IgD-negative memory B cell (primary cell): ENCODE measurements at regions not wholly inside any gene's neighbourhood (a gene's known extent, or its start where the extent isn't known, plus 50 kb on each side); places are given as distances from the start of the nearest gene placed in this dataset.

ENCODE experiments used
- H3K27ac Mint-ChIP-seq, 3 donors: one replicate each; pipeline ENCODE4 v1.8.0; 2020 to 2022; ENCODE audit warnings: mild to moderate bottlenecking in 3 of 3, mixed read lengths in 3 of 3, moderate library complexity in 1 of 3
- H3K27me3 Mint-ChIP-seq: one replicate; pipeline ENCODE4 v1.8.0; 2021; ENCODE audit warnings: mixed read lengths
- H3K36me3 Mint-ChIP-seq: one replicate; pipeline ENCODE4 v1.8.0; 2020; ENCODE audit warnings: mild to moderate bottlenecking, mixed read lengths
- H3K4me1 Mint-ChIP-seq, 3 donors: one replicate each; pipeline ENCODE4 v1.8.0; 2020 to 2022; ENCODE audit warnings: mixed read lengths in 3 of 3, mild to moderate bottlenecking in 1 of 3
- H3K4me3 Mint-ChIP-seq, 4 donors: one replicate each; pipeline ENCODE4 v1.8.0; 2020 to 2022; ENCODE audit warnings: mild to moderate bottlenecking in 4 of 4, mixed read lengths in 4 of 4, moderate library complexity in 3 of 4
- H3K9me3 Mint-ChIP-seq, 3 donors: one replicate each; pipeline ENCODE4 v1.8.0; 2020 to 2021; ENCODE audit warnings: mixed read lengths in 3 of 3, mild to moderate bottlenecking in 1 of 3

DNA sequence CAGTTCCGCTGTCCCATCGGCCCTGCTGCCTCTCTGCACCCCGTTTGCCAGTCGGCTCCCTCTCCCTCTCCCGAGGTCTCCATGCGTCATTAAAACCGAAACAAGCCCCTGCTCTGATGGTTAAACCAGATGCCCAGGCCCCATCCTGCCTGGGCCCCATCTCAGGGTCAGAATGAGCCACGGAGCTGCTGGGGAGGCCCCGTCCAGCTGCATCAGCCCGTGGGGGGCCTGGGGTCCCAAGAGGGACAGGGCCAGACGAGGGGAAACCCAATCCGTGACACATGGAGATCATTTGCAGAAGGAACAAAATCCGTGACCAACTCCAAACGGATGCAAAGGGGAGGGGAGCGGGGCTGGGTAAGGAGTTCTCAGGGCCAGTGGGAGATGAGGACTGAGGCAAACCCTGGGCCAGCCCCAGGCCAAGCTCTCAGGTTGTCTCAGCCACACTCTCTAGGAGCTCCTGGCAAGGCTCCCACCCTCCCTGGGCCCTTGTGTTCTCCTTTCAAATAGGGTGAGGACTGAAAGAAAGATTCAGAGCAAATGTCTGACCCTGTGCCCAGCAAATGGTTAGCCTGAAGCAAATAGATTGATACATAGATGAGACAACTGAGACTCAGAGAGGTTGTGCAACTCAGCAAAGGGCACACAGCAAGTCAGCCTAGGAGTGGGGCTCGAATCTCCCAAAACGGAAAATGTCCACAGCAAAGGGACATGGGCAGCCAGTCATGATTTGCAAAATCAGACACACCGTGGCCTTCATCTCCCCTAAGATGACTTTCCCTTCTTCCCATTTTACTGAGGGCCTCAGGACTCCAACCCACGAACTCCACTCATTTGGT lies 162.1 kb downstream of the MN1 start:
- Mint-ChIP-seq H3K36me3 (no peaks in the 10 kb centered on the region), H3K27me3 (peaks cover 8% of the 10 kb centered on the region), H3K4me1 (peaks cover 0 to 2% (median 0%) of the 10 kb centered on the region in 3 donors), H3K27ac (no peak overlapping the region), H3K4me3 (no peak overlapping the region), H3K9me3 (no peaks in the 10 kb centered on the region)

DNA sequence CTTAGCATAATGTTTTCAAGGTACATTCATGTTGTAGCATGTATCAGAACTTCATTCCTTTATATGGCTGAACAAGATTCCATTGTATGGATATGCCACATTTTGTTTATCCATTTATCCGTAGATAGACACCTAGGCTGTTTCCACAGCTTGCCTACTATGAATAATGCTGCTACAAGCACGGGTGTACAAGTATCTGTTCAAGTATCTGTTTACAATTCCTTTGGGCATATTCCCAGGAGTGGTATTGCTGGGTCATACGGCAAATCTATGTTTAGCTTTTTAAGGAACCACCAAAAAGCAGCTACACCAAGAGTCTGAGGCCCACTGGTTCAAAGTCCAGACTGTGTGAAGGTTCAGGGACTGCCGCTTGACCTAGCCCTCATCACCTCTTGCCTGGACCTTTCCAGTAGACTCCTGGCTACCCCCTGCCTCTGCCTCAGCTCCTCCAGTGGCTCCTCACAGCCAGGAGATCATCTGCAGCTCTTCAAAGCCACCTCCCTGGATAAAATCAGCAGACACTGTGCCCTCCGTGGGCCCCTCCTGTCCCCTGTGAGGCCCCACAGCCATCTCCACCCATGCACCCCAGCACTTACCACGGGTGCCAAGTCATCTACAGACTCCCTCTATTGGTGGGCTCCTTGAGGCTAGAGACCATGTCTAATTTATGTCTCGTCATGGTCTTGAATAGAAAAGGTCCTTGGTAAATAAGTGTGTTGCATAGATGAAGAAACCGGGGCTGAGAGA lies 160.3 kb downstream of the MN1 start:
- no peaks in the 10 kb centered on the region for H3K9me3 Mint-ChIP-seq
- H3K27ac Mint-ChIP-seq, result no peak overlapping the region

GRCh38 chr22:27642104-27642800 lies 159.3 kb downstream of the MN1 start:
- Mint-ChIP-seq H3K27ac (no peak overlapping the region), H3K36me3 (no peaks in the 10 kb centered on the region), H3K9me3 (no peaks in the 10 kb centered on the region), H3K4me1 (peaks cover 0 to 2% (median 0%) of the 10 kb centered on the region in 3 donors), H3K27me3 (peaks cover 6% of the 10 kb centered on the region), H3K4me3 (no peak overlapping the region)

More for the DNA sequence above, 160.3 kb downstream of the MN1 start:
- peaks cover 0 to 2% (median 0%) of the 10 kb centered on the region in 3 donors for H3K4me1 Mint-ChIP-seq
- no peak overlapping the region for H3K4me3 Mint-ChIP-seq
- H3K27me3 Mint-ChIP-seq, result peaks cover 7% of the 10 kb centered on the region
- H3K36me3 Mint-ChIP-seq, result no peaks in the 10 kb centered on the region

DNA sequence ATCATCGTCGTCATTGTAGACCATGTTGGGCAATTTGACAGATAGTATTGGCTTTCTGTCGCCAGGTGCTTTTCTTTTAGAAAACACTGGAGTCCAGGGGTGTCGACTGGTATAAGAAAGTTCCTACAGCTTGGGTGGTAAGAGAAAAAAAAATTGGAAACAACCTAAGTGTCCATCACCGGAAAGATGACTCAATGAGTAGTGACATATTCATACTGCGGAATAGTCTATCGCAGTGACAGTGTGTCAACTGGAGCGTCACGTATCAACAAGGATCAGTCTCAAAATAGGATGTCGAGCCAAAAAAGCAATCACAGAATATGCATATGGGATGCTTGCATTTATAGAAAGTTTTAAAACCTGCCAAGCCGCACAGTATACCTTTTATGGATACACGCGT lies 157.6 kb downstream of the MN1 start:
- Mint-ChIP-seq H3K4me3 (no peak overlapping the region), H3K27me3 (peaks cover 4% of the 10 kb centered on the region), H3K4me1 (peaks cover 0 to 2% (median 0%) of the 10 kb centered on the region in 3 donors), H3K36me3 (no peaks in the 10 kb centered on the region), H3K27ac (no peak overlapping the region), H3K9me3 (no peaks in the 10 kb centered on the region)

GRCh38 chr22:27644566-27644965 lies 157.0 kb downstream of the MN1 start:
- Mint-ChIP-seq H3K4me3 (no peak overlapping the region), H3K27me3 (peaks cover 4% of the 10 kb centered on the region)

GRCh38 chr22:27647540-27647939 lies 154.0 kb downstream of the MN1 start:
- peaks cover 2% of the 10 kb centered on the region for H3K27me3 Mint-ChIP-seq
- H3K27ac Mint-ChIP-seq, result no peak overlapping the region
- no peaks in the 10 kb centered on the region for H3K4me1 Mint-ChIP-seq
- no peak overlapping the region for H3K4me3 Mint-ChIP-seq
- no peaks in the 10 kb centered on the region for H3K9me3 Mint-ChIP-seq
- H3K36me3 Mint-ChIP-seq, result no peaks in the 10 kb centered on the region

More at GRCh38 chr22:27644566-27644965, 157.0 kb downstream of the MN1 start:
- no peaks in the 10 kb centered on the region for H3K9me3 Mint-ChIP-seq
- no peak overlapping the region for H3K27ac Mint-ChIP-seq
- no peaks in the 10 kb centered on the region for H3K36me3 Mint-ChIP-seq
- peaks cover 0 to 2% (median 0%) of the 10 kb centered on the region in 3 donors for H3K4me1 Mint-ChIP-seq

GRCh38 chr22:27648074-27648473 lies 153.5 kb downstream of the MN1 start:
- peaks cover 0 to under 1% (median 0%) of the 10 kb centered on the region in 3 donors for H3K9me3 Mint-ChIP-seq
- H3K4me3 Mint-ChIP-seq, result no peak overlapping the region
- H3K27ac Mint-ChIP-seq, result no peak overlapping the region
- no peaks in the 10 kb centered on the region for H3K4me1 Mint-ChIP-seq
- no peaks in the 10 kb centered on the region for H3K36me3 Mint-ChIP-seq
- H3K27me3 Mint-ChIP-seq, result peaks cover 2% of the 10 kb centered on the region

DNA sequence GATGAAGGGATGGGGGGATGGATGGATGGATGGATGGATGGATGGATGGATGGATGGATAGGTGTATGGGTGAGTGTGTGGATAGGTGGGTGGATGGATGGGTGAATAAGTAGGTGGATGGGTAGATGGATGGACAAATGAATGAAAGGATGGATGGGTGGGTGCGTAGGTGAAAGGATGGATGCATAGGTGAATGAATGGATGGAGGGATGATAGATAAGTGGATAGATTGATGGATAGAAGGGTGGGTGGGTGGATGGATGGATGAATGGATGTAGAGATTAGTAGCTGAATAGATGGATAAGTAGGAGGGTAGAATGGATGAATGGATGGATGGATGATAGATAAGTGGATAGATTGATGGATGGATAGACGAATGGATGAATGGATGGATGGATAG lies 152.7 kb downstream of the MN1 start:
- Mint-ChIP-seq H3K27ac (no peak overlapping the region), H3K27me3 (no peaks in the 10 kb centered on the region), H3K36me3 (no peaks in the 10 kb centered on the region), H3K4me3 (no peak overlapping the region), H3K9me3 (peaks cover 0 to 3% (median 0%) of the 10 kb centered on the region in 3 donors), H3K4me1 (no peaks in the 10 kb centered on the region)

GRCh38 chr22:27650572-27650971 lies 151.0 kb downstream of the MN1 start:
- no peak overlapping the region for H3K4me3 Mint-ChIP-seq
- peaks cover 0 to 3% (median 0%) of the 10 kb centered on the region in 3 donors for H3K9me3 Mint-ChIP-seq
- H3K36me3 Mint-ChIP-seq, result no peaks in the 10 kb centered on the region
- no peaks in the 10 kb centered on the region for H3K27me3 Mint-ChIP-seq
- H3K4me1 Mint-ChIP-seq, result no peaks in the 10 kb centered on the region
- no peak overlapping the region for H3K27ac Mint-ChIP-seq

GRCh38 chr22:27650985-27651384 lies 150.6 kb downstream of the MN1 start:
- H3K36me3 Mint-ChIP-seq, result no peaks in the 10 kb centered on the region
- no peaks in the 10 kb centered on the region for H3K4me1 Mint-ChIP-seq
- no peak overlapping the region for H3K4me3 Mint-ChIP-seq
- H3K27me3 Mint-ChIP-seq, result no peaks in the 10 kb centered on the region
- peaks cover 0 to 4% (median 0%) of the 10 kb centered on the region in 3 donors for H3K9me3 Mint-ChIP-seq
- no peak overlapping the region for H3K27ac Mint-ChIP-seq

GRCh38 chr22:27651486-27651885 lies 150.1 kb downstream of the MN1 start:
- Mint-ChIP-seq H3K9me3 (peaks cover 2 to 9% (median 4%) of the 10 kb centered on the region in 3 donors), H3K27me3 (no peaks in the 10 kb centered on the region)

DNA sequence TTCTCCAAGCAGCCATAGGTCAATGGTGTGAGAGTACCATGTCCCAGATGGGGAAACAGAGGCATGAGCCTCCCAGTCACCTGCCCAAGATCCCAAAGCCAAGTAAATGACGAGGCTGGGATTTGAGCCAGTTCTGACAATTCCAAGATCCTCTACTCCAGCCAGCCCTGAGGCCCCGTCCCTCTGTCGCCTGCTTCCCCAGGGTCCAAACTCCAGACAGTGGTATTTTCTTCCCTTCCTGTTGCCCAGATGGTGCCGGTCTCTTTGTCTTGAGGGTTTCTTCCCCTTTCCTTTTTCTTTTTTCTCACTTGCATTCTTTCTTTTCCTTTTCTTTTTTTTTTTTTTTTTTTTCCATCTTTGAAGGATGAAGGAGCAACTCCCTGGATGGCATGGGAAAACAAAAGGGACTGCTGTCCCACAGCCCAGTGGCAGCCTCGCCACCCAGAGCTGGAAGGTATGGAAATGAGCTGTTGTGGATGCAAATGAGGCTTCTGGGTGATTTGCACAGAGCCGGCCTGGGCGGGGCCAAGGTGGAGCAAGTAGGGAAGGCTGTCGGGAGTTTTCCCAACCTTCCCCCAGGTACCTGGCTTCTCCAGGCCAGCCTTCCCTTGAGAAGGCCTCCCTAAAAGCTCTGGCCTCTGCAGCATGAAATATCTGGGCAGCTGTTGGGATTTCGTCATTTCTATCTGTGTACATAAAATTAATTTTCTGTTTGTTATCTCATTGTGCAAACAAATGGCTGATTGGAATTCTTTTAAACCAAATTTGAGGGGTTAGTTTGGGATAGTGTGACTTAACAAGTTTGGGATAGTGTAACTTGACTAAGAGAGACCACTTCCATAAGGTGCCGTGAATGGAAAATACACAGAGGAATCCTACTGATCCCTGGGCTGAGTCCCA lies 146.8 kb downstream of the MN1 start:
- no peak overlapping the region for H3K27ac Mint-ChIP-seq
- no peaks in the 10 kb centered on the region for H3K36me3 Mint-ChIP-seq
- H3K9me3 Mint-ChIP-seq, result peaks cover 4 to 9% (median 8%) of the 10 kb centered on the region in 3 donors
- no peaks in the 10 kb centered on the region for H3K27me3 Mint-ChIP-seq
- H3K4me3 Mint-ChIP-seq, result no peak overlapping the region
- no peaks in the 10 kb centered on the region for H3K4me1 Mint-ChIP-seq

More at GRCh38 chr22:27651486-27651885, 150.1 kb downstream of the MN1 start:
- Mint-ChIP-seq H3K4me3 (no peak overlapping the region), H3K4me1 (no peaks in the 10 kb centered on the region), H3K27ac (no peak overlapping the region), H3K36me3 (no peaks in the 10 kb centered on the region)

DNA sequence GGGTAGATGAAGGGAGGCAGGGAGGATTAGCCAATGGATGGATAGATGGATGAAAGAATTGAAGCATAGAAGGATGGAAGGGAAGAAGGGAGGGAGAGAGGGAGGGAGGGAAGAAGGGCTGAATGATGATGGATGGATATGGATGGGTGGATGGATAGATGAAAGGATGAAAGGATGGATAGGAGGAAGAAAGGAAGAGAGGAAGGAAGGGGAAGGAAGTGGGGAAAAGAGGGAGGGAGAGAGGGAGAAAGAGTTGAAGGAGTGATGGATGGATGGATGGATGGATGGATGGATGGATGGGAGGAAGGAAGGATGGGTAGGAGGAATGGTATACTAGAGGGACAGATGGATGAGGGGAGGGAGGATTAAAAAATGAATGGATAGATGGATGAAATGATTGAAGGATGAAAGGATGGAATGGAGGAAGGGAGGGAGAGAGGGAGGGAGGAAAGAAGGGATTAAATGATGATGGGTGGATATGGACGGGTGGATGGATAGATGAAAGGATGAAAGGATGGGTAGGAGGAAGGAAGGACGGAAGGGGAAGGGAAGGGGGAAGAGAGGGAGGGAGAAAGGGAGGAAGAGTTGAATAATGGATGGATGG lies 145.9 kb downstream of the MN1 start:
- H3K36me3 Mint-ChIP-seq, result no peaks in the 10 kb centered on the region
- no peak overlapping the region for H3K4me3 Mint-ChIP-seq
- H3K27ac Mint-ChIP-seq, result no peak overlapping the region
- no peaks in the 10 kb centered on the region for H3K27me3 Mint-ChIP-seq
- H3K4me1 Mint-ChIP-seq, result no peaks in the 10 kb centered on the region
- peaks cover 4 to 9% (median 8%) of the 10 kb centered on the region in 3 donors for H3K9me3 Mint-ChIP-seq

DNA sequence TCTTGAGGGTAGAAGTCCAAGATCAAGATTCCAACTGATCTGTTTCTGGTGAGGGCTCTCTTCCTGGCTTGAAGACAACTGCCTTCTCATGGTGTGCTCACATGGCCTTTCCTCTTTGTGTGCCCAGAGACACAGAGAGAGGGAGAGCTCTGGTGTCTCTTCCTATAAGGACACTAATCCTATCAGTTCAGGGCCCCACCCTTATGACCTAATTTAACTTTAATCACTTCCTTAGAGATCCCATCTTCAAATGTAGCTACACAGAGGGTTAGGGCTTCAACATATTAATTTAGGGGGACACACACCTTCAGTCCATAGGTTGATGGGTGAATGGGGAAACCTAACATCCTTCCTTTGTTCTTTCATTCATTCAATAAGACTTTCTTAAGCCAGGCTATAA lies 144.6 kb downstream of the MN1 start:
- H3K27me3 Mint-ChIP-seq, result no peaks in the 10 kb centered on the region
- no peak overlapping the region for H3K27ac Mint-ChIP-seq
- H3K4me3 Mint-ChIP-seq, result peak overlapping the region in 2 of 4 donors; percentile 12 to 74
- H3K36me3 Mint-ChIP-seq, result no peaks in the 10 kb centered on the region
- H3K4me1 Mint-ChIP-seq, result no peaks in the 10 kb centered on the region
- H3K9me3 Mint-ChIP-seq, result peaks cover 4 to 9% (median 8%) of the 10 kb centered on the region in 3 donors
